Pons (tissue), 1 donor: ENCODE measurements at regions not wholly inside any gene's neighbourhood (a gene's known extent, or its start where the extent isn't known, plus 50 kb on each side); places are given as distances from the start of the nearest gene placed in this dataset.

ENCODE experiments used
- DNase-seq: peaks from one replicate; pipeline ENCODE4 v3.0.0-alpha.2; 2016; ENCODE audit warnings: low spot score

- no peak for DNase-seq
Observed at GRCh38 chr7:15855525-15856109, 169.1 kb upstream of the MEOX2 start.

GRCh38 chr7:15854841-15855524 is 168.5 kb upstream of the MEOX2 start:
- DNase-seq: no peak

GRCh38 chr7:15853832-15854470 is 167.5 kb upstream of the MEOX2 start:
- no peak for DNase-seq

- DNase-seq: no peak
Observed at GRCh38 chr7:15851201-15851600, 164.7 kb upstream of the MEOX2 start.

- no peak for DNase-seq
Observed at GRCh38 chr7:15848901-15849300, 162.4 kb upstream of the MEOX2 start.

GRCh38 chr7:15848362-15848761 is 161.9 kb upstream of the MEOX2 start:
- DNase-seq: no peak

GRCh38 chr7:15845868-15846267 is 159.4 kb upstream of the MEOX2 start:
- no peak for DNase-seq

GRCh38 chr7:15845461-15845860 is 159.0 kb upstream of the MEOX2 start:
- DNase-seq: no peak

- no peak for DNase-seq
Observed at GRCh38 chr7:15839416-15840100, 153.1 kb upstream of the MEOX2 start.

GRCh38 chr7:15838265-15838664 is 151.8 kb upstream of the MEOX2 start:
- no peak for DNase-seq

- no peak for DNase-seq
Observed at GRCh38 chr7:15837306-15837950, 150.9 kb upstream of the MEOX2 start.

- DNase-seq: no peak
Observed at GRCh38 chr7:15836651-15837050, 150.2 kb upstream of the MEOX2 start.

- no peak for DNase-seq
Observed at GRCh38 chr7:15836041-15836440, 149.6 kb upstream of the MEOX2 start.

- DNase-seq: no peak
Observed at GRCh38 chr7:15834446-15834845, 148.0 kb upstream of the MEOX2 start.

- no peak for DNase-seq
Observed at GRCh38 chr7:15832996-15833395, 146.5 kb upstream of the MEOX2 start.

GRCh38 chr7:15831606-15832005 is 145.1 kb upstream of the MEOX2 start:
- DNase-seq: no peak

- no peak for DNase-seq
Observed at GRCh38 chr7:15829691-15830090, 143.2 kb upstream of the MEOX2 start.

GRCh38 chr7:15828881-15829280 is 142.4 kb upstream of the MEOX2 start:
- no peak for DNase-seq

GRCh38 chr7:15821484-15822427 is 135.3 kb upstream of the MEOX2 start:
- DNase-seq: no peak

GRCh38 chr7:15820319-15820718 is 133.8 kb upstream of the MEOX2 start:
- DNase-seq: no peak

- no peak for DNase-seq
Observed at GRCh38 chr7:15816835-15817426, 130.4 kb upstream of the MEOX2 start.
